GM21360 (cell line): ENCODE measurements at regions not wholly inside any gene's neighbourhood (a gene's known extent, or its start where the extent isn't known, plus 50 kb on each side); places are given as distances from the start of the nearest gene placed in this dataset.
A peak's percentile ranks its signal among the peaks of the same experiment; 100 is the strongest.
"Not testable (repeated sequence)": the region's sequence is repeated elsewhere in the genome, so short reads cannot be mapped to it uniquely, and the experiment has no call there.

Experiments used
- ATAC-seq: cut with Tn5 transposase; IDR thresholded peaks from one replicate; pipeline ENCODE4 v1.9.1; 2021; ENCODE audit warnings: mild to moderate bottlenecking, moderate library complexity; ENCODE audit not compliant: unreplicated experiment

DNA sequence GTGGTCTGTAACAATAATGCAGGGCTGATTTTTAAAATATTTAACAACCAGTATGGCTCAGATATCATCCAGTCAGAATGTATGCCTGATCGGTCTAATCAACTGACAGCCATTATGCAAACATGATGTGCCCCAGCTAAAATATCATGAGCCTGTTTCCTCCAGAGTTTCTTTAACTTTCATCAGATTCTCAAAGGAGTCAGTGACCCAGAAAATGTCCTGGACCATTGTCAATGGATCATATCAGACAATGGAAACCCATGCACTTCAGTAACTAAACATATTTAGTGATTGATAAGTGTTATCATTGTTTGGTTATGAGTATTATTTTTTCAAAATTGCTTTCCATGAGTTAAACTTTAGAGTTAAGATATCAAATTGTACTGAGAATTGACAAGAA lies 173.5 kb downstream of the LMBRD1 start:
- no peak for ATAC-seq

- ATAC-seq, result no peak
Measured at GRCh38 chr6:69622924-69623323, 173.9 kb downstream of the LMBRD1 start.

DNA sequence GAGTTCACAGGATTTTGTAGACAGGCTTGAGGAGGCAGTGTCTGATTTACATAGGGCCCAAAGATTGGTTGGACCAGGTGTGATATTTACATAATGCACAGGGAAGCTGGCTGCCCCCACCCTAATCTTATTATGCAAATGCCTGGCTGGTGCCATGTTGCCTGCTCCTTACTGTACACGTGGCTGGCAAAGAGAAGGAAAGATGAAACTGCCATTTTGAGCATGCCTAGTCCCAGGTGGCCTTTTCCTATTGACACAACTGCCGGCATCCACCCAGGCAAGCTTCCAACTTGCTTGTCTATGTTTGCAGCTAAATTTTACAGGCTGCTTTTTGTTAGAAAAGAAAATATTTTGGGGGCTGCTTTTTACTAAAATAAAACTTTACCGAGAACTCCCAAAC lies 174.6 kb downstream of the LMBRD1 start:
- ATAC-seq, result no peak

- ATAC-seq, result no peak
Measured at GRCh38 chr6:69617163-69617562, 179.6 kb downstream of the LMBRD1 start.

- no peak for ATAC-seq
Measured at GRCh38 chr6:69609836-69610472, 186.9 kb downstream of the LMBRD1 start.

GRCh38 chr6:69601132-69601531 lies 195.7 kb downstream of the LMBRD1 start:
- no peak for ATAC-seq

DNA sequence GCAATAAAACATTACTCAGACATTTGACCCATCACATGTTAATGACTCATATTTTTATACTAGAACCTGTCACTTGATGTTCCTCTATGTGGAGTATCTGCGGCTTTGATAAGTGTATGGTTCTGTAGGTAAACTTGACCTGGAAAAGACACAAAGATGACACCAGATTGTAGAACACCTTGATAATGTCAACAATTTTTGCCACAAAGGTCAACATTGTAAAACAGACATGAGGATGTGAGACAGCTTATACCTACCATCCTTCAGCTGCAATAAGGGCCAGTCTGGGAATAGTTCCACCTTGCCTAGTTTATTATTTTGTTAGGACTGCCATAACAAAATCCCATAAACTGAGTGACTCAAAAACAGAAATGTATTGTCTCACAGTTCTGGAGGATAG lies 202.4 kb downstream of the LMBRD1 start:
- no peak for ATAC-seq

DNA sequence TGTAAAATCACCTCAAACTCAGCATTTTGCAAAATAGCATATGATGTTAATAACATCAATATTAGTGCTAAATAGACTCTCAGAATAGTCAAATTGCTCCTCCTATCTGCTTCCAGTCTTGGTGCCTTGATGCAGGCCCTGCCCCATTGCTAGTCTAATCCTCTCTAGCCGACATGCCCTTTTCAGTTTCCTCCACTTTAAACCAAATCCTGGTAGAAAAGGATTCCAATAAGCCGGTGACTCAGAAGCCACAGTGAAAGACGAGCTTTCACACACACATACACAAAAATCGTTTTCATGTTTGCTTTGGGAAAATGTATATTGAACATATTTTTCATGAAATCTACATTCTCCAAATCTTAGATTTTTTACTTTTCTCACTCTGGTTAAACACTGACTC lies 203.1 kb downstream of the LMBRD1 start:
- ATAC-seq, result no peak

GRCh38 chr6:69589626-69590025 lies 207.2 kb downstream of the LMBRD1 start:
- no peak for ATAC-seq

DNA sequence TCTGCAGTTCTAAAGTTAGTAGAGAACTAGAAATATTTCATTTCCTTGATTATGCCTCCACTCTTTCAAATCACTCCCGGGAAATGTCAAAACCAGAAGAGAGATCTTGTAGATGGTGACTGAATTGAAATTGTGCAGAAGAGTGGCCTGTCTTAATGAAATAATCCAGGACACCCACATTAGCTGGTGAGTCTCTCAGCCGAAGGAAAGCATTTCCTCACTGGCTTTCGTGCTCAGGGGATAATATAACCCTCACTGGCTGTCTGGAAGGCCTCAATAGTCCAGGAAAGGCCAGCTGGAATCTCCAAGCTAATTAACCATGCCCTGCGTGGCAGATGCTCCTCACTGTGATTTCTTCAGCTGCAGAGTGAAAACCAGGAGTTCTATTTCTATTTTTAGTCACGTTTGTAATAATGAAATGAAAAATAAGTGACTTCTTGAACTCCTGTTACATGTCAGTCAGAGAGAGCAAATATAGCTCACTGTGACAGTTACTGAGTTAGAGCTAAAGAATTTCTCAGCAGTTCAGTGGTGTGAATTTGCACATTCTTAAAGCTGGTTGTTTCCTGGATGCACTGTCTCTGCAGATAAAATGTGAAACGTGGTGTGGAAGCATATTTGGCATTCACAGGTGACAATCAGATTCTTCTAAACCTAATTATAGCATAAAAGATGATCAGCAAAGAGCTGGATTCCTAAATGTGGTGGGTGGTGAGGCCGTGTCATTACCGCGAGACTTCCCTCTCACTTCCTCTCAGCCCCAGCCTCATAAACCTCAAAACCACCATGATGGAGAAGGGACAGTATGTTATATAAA lies 211.7 kb downstream of the LMBRD1 start:
- peak; percentile 96 for ATAC-seq

- ATAC-seq, result no peak
Measured at GRCh38 chr6:69584536-69584912, 212.3 kb downstream of the LMBRD1 start.

DNA sequence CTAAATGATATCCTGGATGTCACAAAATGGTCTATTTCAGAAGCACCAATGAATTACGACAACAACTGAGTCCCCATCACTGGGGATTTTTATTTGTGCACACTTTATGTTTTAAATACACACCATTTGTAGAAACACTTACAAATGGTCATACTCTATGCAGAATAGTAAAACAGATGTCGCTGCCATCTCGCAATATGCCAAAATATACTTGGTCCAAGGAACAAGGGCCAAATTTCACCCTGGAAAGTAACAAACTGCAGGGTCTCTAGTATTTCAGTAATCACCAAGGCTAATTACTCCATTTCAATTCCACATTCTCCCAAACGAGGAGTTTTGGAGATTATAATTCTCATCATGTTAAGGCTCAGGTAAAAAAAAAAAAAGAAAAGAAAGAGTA lies 215.2 kb downstream of the LMBRD1 start:
- ATAC-seq, result no peak

DNA sequence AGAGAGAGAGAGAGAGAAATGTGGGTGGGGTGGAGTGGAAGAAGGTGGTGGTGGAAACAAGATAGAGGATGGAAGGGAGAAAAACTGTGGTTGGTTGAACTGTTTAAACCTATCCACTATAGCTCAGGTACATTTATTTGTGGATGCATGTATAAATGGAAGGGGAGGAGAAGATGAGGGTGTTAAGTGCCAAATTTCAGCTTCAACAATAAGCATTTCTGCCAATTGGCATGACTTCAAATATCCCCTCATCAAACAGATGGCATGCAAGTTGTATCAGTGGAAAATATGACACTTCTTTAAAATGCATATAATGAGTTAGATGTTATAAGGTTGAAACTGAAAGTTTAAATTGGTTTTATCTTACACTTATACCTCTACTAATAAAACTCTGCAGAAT lies 216.1 kb downstream of the LMBRD1 start:
- ATAC-seq, result no peak

DNA sequence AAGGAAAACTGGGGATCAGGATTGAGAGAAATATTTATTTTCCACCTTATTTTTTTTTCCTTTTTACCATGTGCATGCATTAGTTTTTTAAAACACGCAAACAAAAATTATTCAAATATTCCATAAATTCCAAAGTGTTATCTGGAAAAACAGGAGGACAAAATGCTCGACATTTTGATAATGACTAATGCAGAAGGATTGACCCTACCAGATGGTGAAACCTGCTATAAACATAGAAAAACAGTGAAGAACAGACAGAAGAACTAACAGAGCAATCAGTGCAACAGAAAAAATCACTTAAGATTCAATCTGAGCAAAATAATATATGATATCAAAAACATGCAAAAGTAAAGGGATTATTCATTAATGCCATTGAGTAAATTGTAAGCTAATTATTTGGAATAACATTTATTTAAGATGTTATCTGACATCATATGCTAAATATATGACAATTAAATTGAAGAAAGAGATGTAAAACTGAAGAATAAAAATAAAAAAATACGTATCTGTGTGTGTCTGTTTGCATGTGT lies 218.4 kb downstream of the LMBRD1 start:
- no peak for ATAC-seq

DNA sequence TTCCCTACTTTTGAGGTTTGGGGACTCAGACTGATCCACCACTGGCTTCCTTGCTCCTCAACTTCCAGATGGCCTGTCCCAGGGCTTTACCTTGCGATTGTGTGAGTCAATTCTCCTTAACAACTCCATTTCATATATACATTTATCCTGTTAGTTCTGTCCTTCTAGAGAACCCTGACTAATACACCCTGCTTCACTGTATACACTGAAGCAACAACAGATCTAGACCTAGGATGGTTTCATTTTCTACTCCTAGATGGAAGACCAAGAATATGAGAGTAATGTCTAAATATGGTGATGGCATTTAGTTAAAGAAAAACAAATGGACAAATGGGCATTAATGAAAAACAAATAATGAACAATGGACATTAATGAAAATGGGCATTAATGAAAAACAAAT lies 225.6 kb downstream of the LMBRD1 start:
- no peak for ATAC-seq

GRCh38 chr6:69570106-69570505 lies 226.7 kb downstream of the LMBRD1 start:
- ATAC-seq, result no peak

- not testable (repeated sequence) for ATAC-seq
Measured at GRCh38 chr6:69560597-69560996, 236.2 kb downstream of the LMBRD1 start.

- ATAC-seq, result no peak
Measured at GRCh38 chr6:69555088-69555638, 241.6 kb downstream of the LMBRD1 start.

- ATAC-seq, result peak; percentile 94
Measured at GRCh38 chr6:69542494-69542893, 254.3 kb downstream of the LMBRD1 start.

GRCh38 chr6:69527921-69528476 lies 268.8 kb downstream of the LMBRD1 start:
- no peak for ATAC-seq

GRCh38 chr6:69515480-69515879 lies 281.3 kb downstream of the LMBRD1 start:
- not testable (repeated sequence) for ATAC-seq

- ATAC-seq, result no peak
Measured at GRCh38 chr6:69494595-69494994, 302.2 kb downstream of the LMBRD1 start.
